ENCODE measurements at regions not wholly inside any gene's neighbourhood (a gene's known extent, or its start where the extent isn't known, plus 50 kb on each side); places are given as distances from the start of the nearest gene placed in this dataset.
A peak's percentile ranks its signal among the peaks of the same experiment; 100 is the strongest.
"Not testable (repeated sequence)": the region's sequence is repeated elsewhere in the genome, so short reads cannot be mapped to it uniquely, and the experiment has no call there.

GRCh38 chr18:43785158-43785557 lies 507.9 kb upstream of the SYT4 start:
- H3K9me3 Mint-ChIP-seq: no peaks in the 10 kb centered on the region
- H3K36me3 Mint-ChIP-seq (ENCODE audit: low read depth): no peaks in the 10 kb centered on the region
- DNase-seq: no peak
- 80 to 92% methylated on average over 1 of the region's 1 CpG for WGBS, 2 experiments (ENCODE audit: insufficient coverage in 1 of 2, insufficient read length in 1 of 2)
- H3K27me3 Mint-ChIP-seq (ENCODE audit: insufficient read depth): no peaks in the 10 kb centered on the region
- Histone ChIP-seq H3K27ac (ENCODE audit: low read depth, low read length) (no peak overlapping the region), H3K27me3 (ENCODE audit: control insufficient read depth, insufficient read depth, low read length, poor library complexity, severe bottlenecking) (no peaks in the 10 kb centered on the region), H3K9ac (ENCODE audit: extremely low read depth, low read length, poor library complexity, severe bottlenecking) (no peak overlapping the region), H3K36me3 (ENCODE audit: control insufficient read depth, insufficient read depth, low read length) (no peaks in the 10 kb centered on the region), H3K4me1 (ENCODE audit: control insufficient read depth, insufficient read depth, low read length) (no peaks in the 10 kb centered on the region), H3K9me3 (ENCODE audit: control insufficient read depth, low read length) (no peaks in the 10 kb centered on the region), H3K4me3 (ENCODE audit: low read length) (no peak overlapping the region)
- no peak for TF ChIP-seq CTCF (conservative IDR thresholded peaks at IDR 0.05)
- no peak overlapping the region for H3K27ac Mint-ChIP-seq
- no peak overlapping the region for H3K4me3 Mint-ChIP-seq
- H3K4me1 Mint-ChIP-seq: peaks cover 2% of the 10 kb centered on the region

- Histone ChIP-seq H3K4me1 (ENCODE audit: control insufficient read depth, insufficient read depth, low read length) (no peaks in the 10 kb centered on the region), H3K27me3 (ENCODE audit: control insufficient read depth, insufficient read depth, low read length, poor library complexity, severe bottlenecking) (no peaks in the 10 kb centered on the region), H3K27ac (ENCODE audit: low read depth, low read length) (no peak overlapping the region), H3K36me3 (ENCODE audit: control insufficient read depth, insufficient read depth, low read length) (no peaks in the 10 kb centered on the region), H3K4me3 (ENCODE audit: low read length) (no peak overlapping the region), H3K9me3 (ENCODE audit: control insufficient read depth, low read length) (no peaks in the 10 kb centered on the region), H3K9ac (ENCODE audit: extremely low read depth, low read length, poor library complexity, severe bottlenecking) (no peak overlapping the region)
- no peaks in the 10 kb centered on the region for H3K36me3 Mint-ChIP-seq (ENCODE audit: low read depth)
- no peaks in the 10 kb centered on the region for H3K4me1 Mint-ChIP-seq
- H3K27ac Mint-ChIP-seq: no peak overlapping the region
- WGBS, 2 experiments (ENCODE audit: insufficient coverage in 1 of 2, insufficient read length in 1 of 2): 88 to 100% methylated on average over 1 to 4 of the region's 4 CpGs
- H3K9me3 Mint-ChIP-seq: no peaks in the 10 kb centered on the region
- no peak for DNase-seq
- H3K4me3 Mint-ChIP-seq: no peak overlapping the region
- H3K27me3 Mint-ChIP-seq (ENCODE audit: insufficient read depth): no peaks in the 10 kb centered on the region
- TF ChIP-seq CTCF (conservative IDR thresholded peaks at IDR 0.05): no peak
Observed at GRCh38 chr18:43786893-43787292, 509.6 kb upstream of the SYT4 start.

GRCh38 chr18:43787721-43788120 lies 510.4 kb upstream of the SYT4 start:
- not testable (repeated sequence) for H3K9me3 ChIP-seq (ENCODE audit: control insufficient read depth, low read length); H3K4me1 Mint-ChIP-seq; H3K36me3 ChIP-seq (ENCODE audit: control insufficient read depth, insufficient read depth, low read length); H3K27me3 Mint-ChIP-seq (ENCODE audit: insufficient read depth); H3K4me3 Mint-ChIP-seq; H3K4me1 ChIP-seq (ENCODE audit: control insufficient read depth, insufficient read depth, low read length); H3K27ac ChIP-seq (ENCODE audit: low read depth, low read length); DNase-seq; H3K27me3 ChIP-seq (ENCODE audit: control insufficient read depth, insufficient read depth, low read length, poor library complexity, severe bottlenecking); H3K9me3 Mint-ChIP-seq; H3K4me3 ChIP-seq (ENCODE audit: low read length); H3K9ac ChIP-seq (ENCODE audit: extremely low read depth, low read length, poor library complexity, severe bottlenecking); H3K27ac Mint-ChIP-seq; H3K36me3 Mint-ChIP-seq (ENCODE audit: low read depth)

- H3K4me3 ChIP-seq (ENCODE audit: low read length): no peak overlapping the region
- Mint-ChIP-seq H3K4me1 (no peaks in the 10 kb centered on the region), H3K27me3 (ENCODE audit: insufficient read depth) (no peaks in the 10 kb centered on the region), H3K27ac (no peak overlapping the region), H3K9me3 (no peaks in the 10 kb centered on the region), H3K4me3 (no peak overlapping the region), H3K36me3 (ENCODE audit: low read depth) (no peaks in the 10 kb centered on the region)
- no peaks in the 10 kb centered on the region for H3K9me3 ChIP-seq (ENCODE audit: control insufficient read depth, low read length)
- no peak overlapping the region for H3K27ac ChIP-seq (ENCODE audit: low read depth, low read length)
- no peaks in the 10 kb centered on the region for H3K27me3 ChIP-seq (ENCODE audit: control insufficient read depth, insufficient read depth, low read length, poor library complexity, severe bottlenecking)
- WGBS, 2 experiments (ENCODE audit: insufficient coverage in 1 of 2, insufficient read length in 1 of 2): 69 to 72% methylated on average over 2 to 3 of the region's 3 CpGs
- no peaks in the 10 kb centered on the region for H3K36me3 ChIP-seq (ENCODE audit: control insufficient read depth, insufficient read depth, low read length)
- peak; percentile 30 for TF ChIP-seq CTCF (conservative IDR thresholded peaks at IDR 0.05)
- no peaks in the 10 kb centered on the region for H3K4me1 ChIP-seq (ENCODE audit: control insufficient read depth, insufficient read depth, low read length)
- DNase-seq: no peak
- H3K9ac ChIP-seq (ENCODE audit: extremely low read depth, low read length, poor library complexity, severe bottlenecking): no peak overlapping the region
Observed at GRCh38 chr18:43789234-43790000, 512.1 kb upstream of the SYT4 start.

All from endodermal cell (in vitro differentiated cells).